ENCODE measurements at regions not wholly inside any gene's neighbourhood (a gene's known extent, or its start where the extent isn't known, plus 50 kb on each side); places are given as distances from the start of the nearest gene placed in this dataset.

GRCh38 chr5:85052826-85053225, 668.1 kb upstream of the EDIL3 start:
- TF ChIP-seq EZH2 (IDR thresholded peaks at IDR 0.05) (no peak), EZH2phosphoT487 (IDR thresholded peaks at IDR 0.05) (no peak), CTCF (IDR thresholded peaks at IDR 0.05) (no peak)
- H2AFZ ChIP-seq (replicated peaks), result peak overlapping the region; percentile 13
- H4K20me1 ChIP-seq (ENCODE audit: low read depth), result no peaks in the 10 kb centered on the region

GRCh38 chr5:85069659-85070640, 685.3 kb upstream of the EDIL3 start:
- H3K27ac Mint-ChIP-seq, result no peak overlapping the region
- no peaks in the 10 kb centered on the region for H3K9me3 Mint-ChIP-seq

More at GRCh38 chr5:85052826-85053225, 668.1 kb upstream of the EDIL3 start:
- Histone ChIP-seq H3K4me3 (no peak overlapping the region), H3K9ac (no peak overlapping the region), H3K4me2 (no peak overlapping the region), H3K79me2 (ENCODE audit: low read depth) (no peaks in the 10 kb centered on the region), H3K27ac (no peak overlapping the region), H3K27me3 (no peaks in the 10 kb centered on the region), H3K36me3 (no peaks in the 10 kb centered on the region), H3K9me3 (ENCODE audit: low read depth) (no peaks in the 10 kb centered on the region), H3F3A (ENCODE audit: low read depth) (no peaks in the 10 kb centered on the region), H3K4me1 (no peaks in the 10 kb centered on the region)
- peaks cover 2% of the 10 kb centered on the region for H3K4me1 Mint-ChIP-seq
- H3K36me3 Mint-ChIP-seq, result no peaks in the 10 kb centered on the region
- DNase-seq (ENCODE audit: low spot score), result no peak
- no peak overlapping the region for H3K4me3 Mint-ChIP-seq
- no peaks in the 10 kb centered on the region for H3K9me3 Mint-ChIP-seq
- no peaks in the 10 kb centered on the region for H3K27me3 Mint-ChIP-seq (ENCODE audit: insufficient read depth, low read depth)
- no peak overlapping the region for H3K27ac Mint-ChIP-seq

GRCh38 chr5:85077581-85077980, 692.9 kb upstream of the EDIL3 start:
- no peak overlapping the region for H3K27ac Mint-ChIP-seq
- H3K9me3 ChIP-seq (ENCODE audit: low read depth), result no peaks in the 10 kb centered on the region
- no peaks in the 10 kb centered on the region for H4K20me1 ChIP-seq (ENCODE audit: low read depth)
- no peak overlapping the region for H2AFZ ChIP-seq (replicated peaks)
- no peaks in the 10 kb centered on the region for H3K79me2 ChIP-seq (ENCODE audit: low read depth)
- no peaks in the 10 kb centered on the region for H3K4me1 Mint-ChIP-seq
- no peak for DNase-seq (ENCODE audit: low spot score)
- no peaks in the 10 kb centered on the region for H3K4me1 ChIP-seq
- H3K9me3 Mint-ChIP-seq, result no peaks in the 10 kb centered on the region
- H3K4me3 Mint-ChIP-seq, result no peak overlapping the region
- H3K9ac ChIP-seq, result no peak overlapping the region
- H3K27me3 Mint-ChIP-seq (ENCODE audit: insufficient read depth, low read depth), result no peaks in the 10 kb centered on the region
- H3K4me3 ChIP-seq, result no peak overlapping the region
- no peak for TF ChIP-seq EZH2phosphoT487 (IDR thresholded peaks at IDR 0.05)
- TF ChIP-seq CTCF (IDR thresholded peaks at IDR 0.05), result no peak
- TF ChIP-seq EZH2 (IDR thresholded peaks at IDR 0.05), result no peak
- no peaks in the 10 kb centered on the region for H3K27me3 ChIP-seq
- no peak overlapping the region for H3K4me2 ChIP-seq
- H3K36me3 ChIP-seq, result no peaks in the 10 kb centered on the region
- no peaks in the 10 kb centered on the region for H3K36me3 Mint-ChIP-seq
- H3K27ac ChIP-seq, result no peak overlapping the region
- no peaks in the 10 kb centered on the region for H3F3A ChIP-seq (ENCODE audit: low read depth)

More at GRCh38 chr5:85069659-85070640, 685.3 kb upstream of the EDIL3 start:
- Mint-ChIP-seq H3K36me3 (no peaks in the 10 kb centered on the region), H3K4me3 (no peak overlapping the region), H3K4me1 (no peaks in the 10 kb centered on the region), H3K27me3 (ENCODE audit: insufficient read depth, low read depth) (no peaks in the 10 kb centered on the region)
- Histone ChIP-seq H3K27ac (no peak overlapping the region), H3K9me3 (ENCODE audit: low read depth) (no peaks in the 10 kb centered on the region), H3K79me2 (ENCODE audit: low read depth) (no peaks in the 10 kb centered on the region), H4K20me1 (ENCODE audit: low read depth) (no peaks in the 10 kb centered on the region), H3K9ac (no peak overlapping the region), H3K4me2 (no peak overlapping the region), H3K27me3 (no peaks in the 10 kb centered on the region), H3K36me3 (no peaks in the 10 kb centered on the region), H3K4me1 (no peaks in the 10 kb centered on the region), H3K4me3 (no peak overlapping the region), H3F3A (ENCODE audit: low read depth) (no peaks in the 10 kb centered on the region), H2AFZ (replicated peaks) (peak overlapping the region; percentile 33)
- DNase-seq (ENCODE audit: low spot score), result no peak
- TF ChIP-seq EZH2phosphoT487 (IDR thresholded peaks at IDR 0.05) (no peak), EZH2 (IDR thresholded peaks at IDR 0.05) (no peak), CTCF (IDR thresholded peaks at IDR 0.05) (no peak)

Measured in neural progenitor cell (in vitro differentiated cells).